Hepatic stellate cell (primary cell): ENCODE measurements at regions not wholly inside any gene's neighbourhood (a gene's known extent, or its start where the extent isn't known, plus 50 kb on each side); places are given as distances from the start of the nearest gene placed in this dataset.

Experiments
- DNase-seq: peaks from one replicate; pipeline ENCODE4 v3.0.0; 2011; ENCODE audit warnings: low spot score

GRCh38 chr3:117254985-117255384, 545.4 kb downstream of the TUSC7 start:
- no peak for DNase-seq

GRCh38 chr3:117255736-117256135, 546.2 kb downstream of the TUSC7 start:
- DNase-seq: no peak

- DNase-seq: no peak
Measured at GRCh38 chr3:117261983-117262421, 552.4 kb downstream of the TUSC7 start.

GRCh38 chr3:117263270-117263669, 553.7 kb downstream of the TUSC7 start:
- no peak for DNase-seq

GRCh38 chr3:117263745-117264144, 554.2 kb downstream of the TUSC7 start:
- no peak for DNase-seq

- no peak for DNase-seq
Measured at GRCh38 chr3:117264204-117264994, 554.8 kb downstream of the TUSC7 start.

- no peak for DNase-seq
Measured at GRCh38 chr3:117266806-117267205, 557.2 kb downstream of the TUSC7 start.

- no peak for DNase-seq
Measured at GRCh38 chr3:117268318-117268717, 558.7 kb downstream of the TUSC7 start.

- no peak for DNase-seq
Measured at GRCh38 chr3:117272274-117272673, 562.7 kb downstream of the TUSC7 start.

GRCh38 chr3:117272876-117273523, 563.4 kb downstream of the TUSC7 start:
- no peak for DNase-seq

- DNase-seq: no peak
Measured at GRCh38 chr3:117277816-117278215, 568.2 kb downstream of the TUSC7 start.

- no peak for DNase-seq
Measured at GRCh38 chr3:117278424-117279190, 569.0 kb downstream of the TUSC7 start.

- no peak for DNase-seq
Measured at GRCh38 chr3:117281371-117281770, 571.8 kb downstream of the TUSC7 start.

- no peak for DNase-seq
Measured at GRCh38 chr3:117282566-117282965, 573.0 kb downstream of the TUSC7 start.

GRCh38 chr3:117285737-117286136, 576.2 kb downstream of the TUSC7 start:
- DNase-seq: no peak

GRCh38 chr3:117286488-117286887, 576.9 kb downstream of the TUSC7 start:
- DNase-seq: no peak

- no peak for DNase-seq
Measured at GRCh38 chr3:117287602-117288001, 578.0 kb downstream of the TUSC7 start.

- DNase-seq: no peak
Measured at GRCh38 chr3:117291476-117291875, 581.9 kb downstream of the TUSC7 start.

- DNase-seq: no peak
Measured at GRCh38 chr3:117297065-117297464, 587.5 kb downstream of the TUSC7 start.

- DNase-seq: no peak
Measured at GRCh38 chr3:117297541-117297940, 588.0 kb downstream of the TUSC7 start.

- no peak for DNase-seq
Measured at GRCh38 chr3:117298273-117298672, 588.7 kb downstream of the TUSC7 start.

- no peak for DNase-seq
Measured at GRCh38 chr3:117302428-117302827, 592.8 kb downstream of the TUSC7 start.

GRCh38 chr3:117303443-117303842, 593.9 kb downstream of the TUSC7 start:
- no peak for DNase-seq
